Sigmoid colon (tissue), 4 donors: ENCODE measurements at regions not wholly inside any gene's neighbourhood (a gene's known extent, or its start where the extent isn't known, plus 50 kb on each side); places are given as distances from the start of the nearest gene placed in this dataset.

Experiments
- POLR2A ChIP-seq, 2 donors: fragments of 450-650 bp; IDR thresholded peaks; one replicate each; pipeline ENCODE4 v1.6.1; 2016; ENCODE audit warnings: antibody characterized with exemption in 2 of 2, mild to moderate bottlenecking in 2 of 2, moderate library complexity in 2 of 2
- POLR2AphosphoS5 ChIP-seq, 4 donors: sonication (generic); formaldehyde crosslinking; IDR thresholded peaks; one replicate each; pipeline ENCODE4 v1.6.1; 2017; ENCODE audit warnings: antibody characterized with exemption in 4 of 4
- TF ChIP-seq, protein P1 (sequence below), 4 experiments: fragments of 450-650 bp in 3 of 4; fragments of 200-600 bp in 1 of 4; IDR thresholded peaks; one replicate each; pipeline ENCODE4 v1.5.1; 2016 to 2019; ENCODE audit warnings: antibody characterized with exemption in 4 of 4, mild to moderate bottlenecking in 3 of 4, moderate library complexity in 2 of 4

DNA sequence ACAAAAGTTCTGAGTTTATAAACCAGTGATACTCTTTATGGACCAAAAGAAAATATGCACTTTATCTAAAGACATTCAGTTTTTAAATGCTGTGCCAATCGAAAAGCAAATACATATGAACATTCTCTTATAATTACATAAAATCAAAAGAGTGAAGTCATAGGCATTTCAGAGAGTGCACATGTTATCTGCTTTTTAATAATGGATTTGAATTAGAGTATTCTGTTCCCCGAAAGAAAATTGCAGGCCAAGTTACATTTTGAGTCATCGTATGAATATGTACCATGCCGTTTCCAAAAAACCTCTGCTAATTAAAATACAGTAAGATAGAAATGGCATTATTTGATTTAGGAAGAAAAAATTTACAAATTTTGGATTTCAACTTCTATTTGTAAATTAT, 565.7 kb downstream of the ZEB2 start:
- TF ChIP-seq POLR2AphosphoS5 (IDR thresholded peaks at IDR 0.05) (no peak), POLR2A (IDR thresholded peaks at IDR 0.05) (no peak)
- TF ChIP-seq, protein P1, sequence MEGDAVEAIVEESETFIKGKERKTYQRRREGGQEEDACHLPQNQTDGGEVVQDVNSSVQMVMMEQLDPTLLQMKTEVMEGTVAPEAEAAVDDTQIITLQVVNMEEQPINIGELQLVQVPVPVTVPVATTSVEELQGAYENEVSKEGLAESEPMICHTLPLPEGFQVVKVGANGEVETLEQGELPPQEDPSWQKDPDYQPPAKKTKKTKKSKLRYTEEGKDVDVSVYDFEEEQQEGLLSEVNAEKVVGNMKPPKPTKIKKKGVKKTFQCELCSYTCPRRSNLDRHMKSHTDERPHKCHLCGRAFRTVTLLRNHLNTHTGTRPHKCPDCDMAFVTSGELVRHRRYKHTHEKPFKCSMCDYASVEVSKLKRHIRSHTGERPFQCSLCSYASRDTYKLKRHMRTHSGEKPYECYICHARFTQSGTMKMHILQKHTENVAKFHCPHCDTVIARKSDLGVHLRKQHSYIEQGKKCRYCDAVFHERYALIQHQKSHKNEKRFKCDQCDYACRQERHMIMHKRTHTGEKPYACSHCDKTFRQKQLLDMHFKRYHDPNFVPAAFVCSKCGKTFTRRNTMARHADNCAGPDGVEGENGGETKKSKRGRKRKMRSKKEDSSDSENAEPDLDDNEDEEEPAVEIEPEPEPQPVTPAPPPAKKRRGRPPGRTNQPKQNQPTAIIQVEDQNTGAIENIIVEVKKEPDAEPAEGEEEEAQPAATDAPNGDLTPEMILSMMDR (IDR thresholded peaks at IDR 0.05) = no peak
